Adrenal gland (tissue), 5 donors: ENCODE measurements at regions not wholly inside any gene's neighbourhood (a gene's known extent, or its start where the extent isn't known, plus 50 kb on each side); places are given as distances from the start of the nearest gene placed in this dataset.

Source experiments
- POLR2A ChIP-seq, 2 donors: fragments of 450-650 bp; IDR thresholded peaks; one replicate each; pipeline ENCODE4 v1.6.1; 2017; ENCODE audit warnings: antibody characterized with exemption in 2 of 2, mild to moderate bottlenecking in 2 of 2, moderate library complexity in 1 of 2
- TF ChIP-seq, protein P1 (sequence below), 6 experiments: fragments of 450-650 bp in 4 of 6; fragments of 200-600 bp in 2 of 6; sonication (generic) in 1 of 6; IDR thresholded peaks; 1 replicate in 5 of 6; 2 replicates in 1 of 6; pipeline versions ENCODE4 v1.5.1 to v1.8.0; 2016 to 2021; ENCODE audit warnings: antibody characterized with exemption in 6 of 6, mild to moderate bottlenecking in 2 of 6, moderate library complexity in 1 of 6
- donor health status: DM: no; HTN: no; CAD: no.

DNA sequence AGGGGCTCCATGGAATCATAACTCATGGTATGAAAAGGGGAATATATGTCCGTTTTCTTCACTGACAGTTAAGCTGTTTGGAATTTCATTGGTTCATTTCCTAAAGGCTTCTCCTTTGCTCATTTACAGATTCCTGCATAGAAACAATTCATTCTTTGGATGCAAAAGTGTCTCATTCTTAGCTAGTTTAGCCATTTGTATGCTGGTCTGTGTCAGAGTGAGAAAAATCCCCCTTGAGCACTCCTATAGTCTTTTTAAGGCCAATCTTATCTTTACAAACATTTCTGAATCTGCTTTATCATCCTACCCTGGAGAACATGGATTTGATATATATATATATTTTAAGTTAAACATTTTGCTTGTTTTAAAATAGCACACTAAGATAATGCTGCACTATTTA is 1260.9 kb upstream of the NRXN1 start:
- TF ChIP-seq POLR2A (IDR thresholded peaks at IDR 0.05): no peak
- TF ChIP-seq, protein P1, sequence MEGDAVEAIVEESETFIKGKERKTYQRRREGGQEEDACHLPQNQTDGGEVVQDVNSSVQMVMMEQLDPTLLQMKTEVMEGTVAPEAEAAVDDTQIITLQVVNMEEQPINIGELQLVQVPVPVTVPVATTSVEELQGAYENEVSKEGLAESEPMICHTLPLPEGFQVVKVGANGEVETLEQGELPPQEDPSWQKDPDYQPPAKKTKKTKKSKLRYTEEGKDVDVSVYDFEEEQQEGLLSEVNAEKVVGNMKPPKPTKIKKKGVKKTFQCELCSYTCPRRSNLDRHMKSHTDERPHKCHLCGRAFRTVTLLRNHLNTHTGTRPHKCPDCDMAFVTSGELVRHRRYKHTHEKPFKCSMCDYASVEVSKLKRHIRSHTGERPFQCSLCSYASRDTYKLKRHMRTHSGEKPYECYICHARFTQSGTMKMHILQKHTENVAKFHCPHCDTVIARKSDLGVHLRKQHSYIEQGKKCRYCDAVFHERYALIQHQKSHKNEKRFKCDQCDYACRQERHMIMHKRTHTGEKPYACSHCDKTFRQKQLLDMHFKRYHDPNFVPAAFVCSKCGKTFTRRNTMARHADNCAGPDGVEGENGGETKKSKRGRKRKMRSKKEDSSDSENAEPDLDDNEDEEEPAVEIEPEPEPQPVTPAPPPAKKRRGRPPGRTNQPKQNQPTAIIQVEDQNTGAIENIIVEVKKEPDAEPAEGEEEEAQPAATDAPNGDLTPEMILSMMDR (IDR thresholded peaks at IDR 0.05): no peak
